ENCODE measurements at regions not wholly inside any gene's neighbourhood (a gene's known extent, or its start where the extent isn't known, plus 50 kb on each side); places are given as distances from the start of the nearest gene placed in this dataset.

- TF ChIP-seq POLR2AphosphoS5 (IDR thresholded peaks at IDR 0.05) (no peak), CTCF (IDR thresholded peaks at IDR 0.05) (no peak), POLR2A (IDR thresholded peaks at IDR 0.05) (no peak)
These were observed 361.0 kb upstream of the ZMIZ1 start for GRCh38 chr10:78707745-78708144.

Data from suprapubic skin (tissue), 4 donors.